ENCODE measurements at regions not wholly inside any gene's neighbourhood (a gene's known extent, or its start where the extent isn't known, plus 50 kb on each side); places are given as distances from the start of the nearest gene placed in this dataset.
"Not testable (repeated sequence)": the region's sequence is repeated elsewhere in the genome, so short reads cannot be mapped to it uniquely, and the experiment has no call there.

DNA sequence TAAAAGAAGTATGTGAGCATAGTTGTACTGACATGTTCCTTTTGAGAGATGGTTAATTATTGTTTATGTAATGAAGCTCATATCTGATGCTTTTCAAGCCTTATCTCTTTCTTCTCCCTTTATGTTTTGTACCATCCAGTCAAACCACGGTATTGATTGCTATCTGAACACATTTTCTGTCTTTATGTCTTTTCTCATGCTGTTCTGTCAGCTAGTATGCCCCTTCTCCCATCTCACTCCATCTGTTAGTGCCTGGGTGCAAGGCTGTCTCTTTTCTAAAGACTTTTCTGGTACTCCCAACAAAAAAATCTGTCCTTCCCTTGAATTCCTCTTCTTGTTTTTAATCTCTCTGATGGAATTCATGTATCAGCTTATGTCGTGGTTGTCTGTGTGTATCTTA is 883.8 kb upstream of the IGFBP7 start:
- no peak for DNase-seq

DNA sequence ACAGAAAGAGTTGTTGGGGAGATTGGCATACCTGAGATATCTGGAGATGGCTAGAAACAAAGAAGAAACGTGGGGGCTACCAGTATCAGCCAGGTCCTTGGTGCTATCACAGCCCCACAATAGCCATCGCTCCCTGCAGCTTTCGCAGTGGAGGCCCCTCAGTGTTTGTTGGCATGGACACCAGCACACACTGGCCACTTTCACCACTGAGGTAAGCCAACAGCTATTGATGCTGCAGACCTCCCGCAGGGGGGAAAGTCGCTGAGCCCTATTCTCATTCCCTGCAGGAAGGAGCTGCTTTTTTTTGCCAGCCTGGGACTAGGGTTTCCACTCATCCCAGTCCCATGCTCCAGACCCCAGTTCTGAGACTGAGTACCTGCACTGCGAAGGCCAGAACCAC is 879.2 kb upstream of the IGFBP7 start:
- no peak for DNase-seq

DNA sequence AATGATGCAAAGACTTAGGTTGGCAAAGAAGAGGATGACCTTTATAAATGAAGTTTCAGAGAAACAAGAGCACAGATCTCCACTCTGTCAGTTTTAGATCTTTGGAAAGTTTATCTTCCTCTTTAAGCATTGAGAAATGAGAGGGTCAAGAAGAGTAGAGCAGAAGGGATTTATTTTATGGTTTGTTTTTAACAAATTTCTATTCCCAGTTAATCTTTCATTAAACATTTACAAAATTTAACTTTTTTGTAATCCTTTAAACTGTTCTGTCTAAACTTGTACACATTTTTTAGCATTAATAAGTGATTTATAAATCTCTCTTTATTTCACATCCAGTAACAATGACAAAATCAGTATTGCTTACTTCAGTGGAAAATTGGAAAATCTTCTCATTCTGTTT is 875.0 kb upstream of the IGFBP7 start:
- DNase-seq = no peak

DNA sequence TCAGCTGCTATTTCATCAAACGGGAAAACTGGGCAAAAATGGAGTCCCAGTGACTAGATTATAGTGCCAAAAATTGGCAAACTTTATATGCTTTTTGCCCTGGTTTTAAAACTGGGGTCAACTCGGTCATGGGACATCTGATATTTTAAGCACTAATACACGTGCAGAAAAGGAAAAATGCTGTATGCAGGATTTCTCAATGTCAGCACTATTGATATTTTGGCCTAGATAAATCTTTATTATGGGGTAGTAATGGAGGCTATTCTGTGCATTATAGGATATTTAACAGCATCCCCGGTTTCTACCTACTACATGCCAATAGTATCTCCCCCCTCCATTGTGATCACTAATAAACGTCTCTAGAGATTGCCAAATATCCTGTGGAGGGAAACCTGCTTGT is 870.9 kb upstream of the IGFBP7 start:
- no peak for DNase-seq

DNA sequence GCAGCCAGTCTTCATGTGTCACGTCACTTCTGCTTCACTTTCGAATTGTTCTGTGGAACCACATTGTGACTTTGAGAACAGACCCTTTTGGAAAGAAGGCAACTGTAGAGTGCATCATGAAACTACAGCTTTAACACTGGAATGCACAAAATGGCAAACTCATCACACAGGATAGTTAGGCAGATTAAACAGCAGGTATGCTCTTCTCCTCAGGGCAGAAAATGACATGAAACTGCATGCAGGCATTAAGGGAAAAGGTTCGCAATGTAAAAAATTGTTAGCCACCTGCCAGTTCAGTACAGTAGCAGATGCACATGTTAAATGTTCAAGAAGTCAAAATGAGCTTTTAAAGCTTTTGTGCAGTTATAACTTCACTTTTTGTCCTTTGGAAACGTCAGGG is 864.6 kb upstream of the IGFBP7 start:
- no peak for DNase-seq

DNA sequence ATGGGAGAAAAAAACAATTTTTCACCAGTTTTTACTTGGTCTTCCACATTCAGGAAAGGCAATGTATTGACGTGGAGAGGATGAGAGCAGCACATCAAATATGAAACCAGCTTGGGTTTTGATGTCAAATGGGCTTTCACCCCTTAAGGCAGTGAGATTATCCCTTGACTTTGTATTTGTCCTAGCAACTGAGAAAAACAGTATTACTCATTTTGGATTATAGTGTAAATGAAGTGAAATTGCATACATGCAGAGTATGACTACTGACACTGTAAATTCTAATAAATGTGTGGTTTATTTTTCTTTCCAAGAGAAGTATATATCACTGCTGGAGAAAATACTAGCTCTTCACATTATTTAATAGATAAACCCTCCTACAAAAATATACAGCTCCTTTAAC is 863.6 kb upstream of the IGFBP7 start:
- DNase-seq = no peak

DNA sequence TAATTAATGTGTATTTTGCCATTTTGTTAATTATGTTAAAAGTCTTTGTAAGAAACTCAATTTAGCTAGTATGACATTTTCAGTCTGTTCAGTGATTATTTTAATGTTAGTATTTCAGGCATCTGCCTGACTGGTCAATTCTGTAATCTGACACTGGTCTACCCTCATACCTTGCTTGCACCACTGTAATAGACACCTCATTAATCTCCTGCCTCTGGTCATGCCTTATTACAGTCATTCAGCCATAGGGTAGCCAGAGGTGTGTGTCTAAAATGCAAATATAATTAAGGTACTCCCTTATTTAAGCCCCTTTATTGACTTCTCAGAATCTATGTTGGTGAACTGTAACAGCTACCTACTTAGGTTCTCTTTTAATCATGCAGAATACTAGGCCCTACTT is 861.1 kb upstream of the IGFBP7 start:
- DNase-seq = no peak

DNA sequence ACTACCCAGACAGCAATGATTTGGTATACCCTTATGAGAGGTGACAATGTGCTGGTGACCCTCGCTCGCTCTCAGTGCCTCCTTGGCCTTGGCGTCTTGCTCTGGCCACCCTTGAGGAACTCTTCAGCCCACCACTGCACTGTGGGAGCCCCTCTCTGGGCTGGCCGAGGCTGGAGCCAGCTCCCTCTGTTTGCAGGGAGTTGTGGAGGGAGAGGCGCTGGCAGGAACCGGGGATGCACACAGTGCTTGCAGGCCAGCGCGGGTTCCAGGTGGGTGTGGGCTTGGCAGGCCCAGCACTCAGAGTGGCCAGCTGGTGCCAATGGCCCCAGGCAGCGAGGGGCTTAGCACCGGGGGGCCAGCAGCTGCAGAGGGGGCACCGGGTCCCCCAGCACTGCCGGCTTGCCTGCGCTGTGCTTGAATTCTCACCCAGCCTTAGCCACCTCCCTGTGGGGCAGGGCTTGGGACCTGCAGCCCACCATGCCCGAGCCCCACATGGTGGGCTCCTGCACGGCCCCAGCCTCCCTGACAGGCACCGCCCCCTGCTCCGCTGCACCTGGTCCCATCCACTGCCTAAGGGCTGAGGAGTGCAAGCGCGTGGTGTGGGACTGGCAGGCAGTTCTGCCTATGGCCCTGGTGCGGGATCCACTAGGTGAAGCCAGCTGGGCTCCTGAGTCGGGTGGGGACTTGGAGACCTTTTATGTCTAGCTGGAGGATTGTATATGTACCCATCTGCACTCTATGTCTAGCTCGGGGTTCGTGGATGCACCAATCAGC is 857.0 kb upstream of the IGFBP7 start:
- no peak for DNase-seq

DNA sequence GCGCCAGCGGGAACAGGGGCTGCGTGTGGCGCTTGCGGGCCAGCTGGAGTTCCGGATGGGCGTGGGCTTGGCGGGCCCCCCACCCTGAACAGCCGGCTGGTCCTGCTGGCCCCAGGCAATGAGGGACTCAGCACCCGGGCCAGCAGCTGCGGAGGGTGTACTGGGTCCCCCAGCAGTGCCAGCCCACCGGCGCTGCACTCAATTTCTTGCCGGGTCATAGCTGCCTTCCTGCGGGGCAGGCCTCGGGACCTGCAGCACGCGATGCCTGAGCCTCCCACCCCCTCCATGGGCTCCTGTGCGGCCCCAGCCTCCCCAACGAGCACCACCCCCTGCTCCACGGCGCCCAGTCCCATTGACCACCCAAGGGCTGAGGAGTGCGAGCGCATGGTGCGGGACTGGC is 855.2 kb upstream of the IGFBP7 start:
- not testable (repeated sequence) for DNase-seq

DNA sequence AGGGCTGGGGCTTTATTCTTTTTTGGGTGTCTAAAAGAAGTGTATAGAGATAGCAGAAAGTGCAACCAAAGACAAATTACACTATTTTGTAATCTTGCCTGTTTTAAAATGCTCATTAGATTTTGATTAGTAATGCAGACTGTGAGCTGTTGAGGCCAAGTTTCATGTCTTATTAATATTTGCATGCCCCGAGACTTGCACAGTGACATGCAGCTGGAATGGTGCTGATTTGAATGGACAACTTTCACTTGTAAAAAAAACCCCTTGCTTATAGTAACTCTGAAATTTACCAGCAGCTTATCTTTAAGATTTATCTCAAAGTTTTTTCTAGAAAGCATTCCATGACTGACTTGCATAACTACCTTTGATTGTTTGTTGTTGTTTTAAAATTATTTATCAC is 835.1 kb upstream of the IGFBP7 start:
- no peak for DNase-seq

DNA sequence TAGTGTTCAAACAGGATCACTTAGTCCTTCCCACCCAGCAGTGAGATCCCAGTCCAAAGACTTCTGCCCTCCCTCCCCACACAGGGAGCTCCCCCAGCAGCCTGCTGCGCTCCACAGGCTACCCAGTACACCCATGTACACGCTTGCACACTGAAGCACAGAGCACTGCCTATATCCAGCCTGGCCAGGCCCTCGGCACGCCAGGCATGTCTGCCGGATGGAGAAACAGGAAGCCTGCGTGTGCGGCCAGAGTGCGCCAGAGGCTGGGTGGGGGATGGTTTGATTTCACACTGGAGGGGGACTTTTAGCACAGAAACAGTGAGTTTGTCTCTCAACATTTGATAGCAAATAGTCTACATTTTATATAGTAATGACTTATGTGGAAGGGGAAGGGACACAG is 833.5 kb upstream of the IGFBP7 start:
- no peak for DNase-seq

DNA sequence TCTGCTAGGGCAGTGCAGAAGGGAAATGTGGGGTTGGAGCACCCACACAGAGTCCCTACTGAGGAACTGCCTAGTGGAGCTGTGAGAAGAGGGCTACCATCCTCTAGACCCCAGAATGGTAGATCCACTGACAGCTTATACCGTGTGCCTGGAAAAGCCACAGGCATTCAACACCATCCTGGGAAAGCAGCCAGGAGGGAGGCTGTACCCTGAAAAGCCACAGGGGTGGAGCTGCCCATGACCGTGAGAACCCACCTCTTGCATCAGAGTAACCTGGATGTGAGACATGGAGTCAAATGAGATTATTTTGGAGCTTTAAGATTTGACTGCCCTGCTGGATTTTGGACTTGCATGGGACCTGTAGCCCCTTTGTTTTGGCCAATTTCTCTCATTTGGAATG is 827.1 kb upstream of the IGFBP7 start:
- not testable (repeated sequence) for DNase-seq

DNA sequence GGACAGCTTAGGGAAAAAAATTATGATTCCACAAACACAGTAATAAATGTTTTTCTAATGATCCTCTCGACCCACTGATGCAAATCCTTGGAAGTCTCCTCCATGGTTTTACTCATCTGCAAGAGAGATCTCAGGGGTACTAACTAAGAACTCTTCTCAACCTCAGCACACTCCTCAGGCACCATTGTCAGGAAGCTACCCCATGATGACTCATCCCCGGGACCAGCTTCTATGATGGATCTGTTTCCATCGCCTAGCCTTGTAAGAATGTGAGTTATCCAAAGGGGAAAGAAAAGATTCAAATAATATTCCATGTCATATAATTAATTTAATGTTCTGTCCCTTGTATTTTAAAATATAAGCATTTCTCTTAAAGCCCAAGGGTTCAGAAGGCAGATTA is 816.1 kb upstream of the IGFBP7 start:
- DNase-seq = no peak

DNA sequence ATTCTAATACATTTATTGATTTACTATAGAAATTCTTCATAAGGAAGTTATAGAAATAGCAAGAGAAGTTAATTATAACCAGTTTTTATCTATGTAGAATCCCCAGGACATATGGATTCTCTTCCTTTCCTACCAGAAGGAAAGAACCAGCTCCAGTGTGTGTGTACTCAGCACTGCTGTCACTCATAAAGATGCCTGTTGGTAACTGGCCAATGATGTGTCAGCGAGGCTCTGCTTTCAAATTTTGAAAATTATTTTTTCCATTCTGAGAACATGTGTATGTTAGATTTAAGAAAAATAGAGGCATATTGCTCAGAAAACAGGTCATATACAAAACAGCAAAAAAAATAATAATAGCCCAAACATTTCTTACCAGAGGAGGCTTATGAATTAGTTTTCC is 814.8 kb upstream of the IGFBP7 start:
- DNase-seq = no peak

DNA sequence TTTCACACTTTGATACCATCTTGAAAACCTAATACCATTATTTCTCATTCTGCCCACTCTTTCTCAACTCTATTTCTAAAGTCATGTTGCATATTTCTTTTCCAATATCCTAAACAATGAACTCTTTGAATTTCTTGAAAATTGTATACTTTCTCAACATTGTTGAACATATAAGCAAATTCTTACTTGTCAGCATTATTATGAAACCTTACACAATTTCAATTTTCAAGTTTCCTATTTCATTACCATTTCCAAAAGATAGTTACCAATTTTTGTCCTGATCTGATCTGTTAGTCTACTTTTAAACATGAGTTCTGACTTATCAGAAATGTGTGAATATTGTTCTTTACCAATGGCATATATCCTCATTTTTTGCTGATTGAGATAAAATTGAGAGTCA is 806.3 kb upstream of the IGFBP7 start:
- DNase-seq = no peak

DNA sequence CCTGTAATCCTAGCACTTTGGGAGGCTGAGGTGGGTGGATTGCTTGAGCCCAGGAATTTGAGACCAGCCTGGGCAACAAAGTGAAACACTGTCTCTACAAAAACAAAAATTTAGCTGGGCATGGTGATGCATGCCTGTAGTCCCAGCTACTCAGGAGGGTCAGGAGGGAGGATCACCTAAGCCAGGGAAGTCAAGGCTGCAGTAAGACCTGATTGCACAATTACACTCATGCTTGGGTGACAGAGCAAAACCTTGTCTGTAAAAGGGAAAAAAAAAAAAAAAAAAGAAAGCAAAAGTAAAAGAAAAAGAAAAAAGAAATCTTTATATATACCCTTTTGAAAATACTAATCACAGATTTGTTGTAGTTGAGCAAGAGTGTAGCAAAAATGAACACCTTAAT is 801.0 kb upstream of the IGFBP7 start:
- DNase-seq = no peak

DNA sequence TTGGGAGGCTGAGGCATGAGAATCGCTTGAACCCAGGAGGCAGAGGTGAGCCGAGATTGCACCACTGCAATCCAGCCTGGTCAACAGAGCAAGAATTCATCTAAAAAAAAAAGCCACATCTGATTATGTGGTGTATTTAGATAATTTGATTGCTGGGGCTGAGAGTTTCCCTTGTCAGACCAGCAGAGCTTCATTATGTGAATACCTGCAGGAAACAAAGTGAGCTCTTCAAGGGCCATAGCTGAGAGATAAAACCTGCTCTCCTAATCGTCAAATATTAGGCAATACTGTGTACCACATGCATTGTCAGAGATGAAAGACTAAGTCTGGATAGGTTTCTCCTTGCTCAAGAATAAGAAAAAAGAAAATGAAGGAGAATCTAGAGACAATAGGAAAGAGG is 800.0 kb upstream of the IGFBP7 start:
- DNase-seq = no peak

DNA sequence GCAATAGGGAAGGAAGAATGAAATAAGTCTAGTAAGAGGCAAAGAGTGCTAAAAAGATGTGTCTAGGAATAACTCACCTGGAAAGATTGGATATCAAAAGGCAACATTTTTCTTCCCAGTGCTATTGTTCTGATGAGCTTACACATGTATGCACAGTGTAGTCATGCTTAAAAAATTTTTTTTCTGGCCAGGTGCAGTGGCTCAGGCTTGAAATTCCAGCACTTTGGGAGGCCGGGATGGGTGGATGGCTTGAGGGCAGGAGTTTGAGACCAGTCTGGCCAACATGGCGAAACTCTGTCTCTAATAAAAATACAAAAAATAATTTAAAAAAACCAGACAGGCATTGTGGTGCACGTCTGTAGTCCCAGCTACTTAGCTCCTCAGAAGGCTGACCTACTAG is 795.8 kb upstream of the IGFBP7 start:
- DNase-seq = no peak

DNA sequence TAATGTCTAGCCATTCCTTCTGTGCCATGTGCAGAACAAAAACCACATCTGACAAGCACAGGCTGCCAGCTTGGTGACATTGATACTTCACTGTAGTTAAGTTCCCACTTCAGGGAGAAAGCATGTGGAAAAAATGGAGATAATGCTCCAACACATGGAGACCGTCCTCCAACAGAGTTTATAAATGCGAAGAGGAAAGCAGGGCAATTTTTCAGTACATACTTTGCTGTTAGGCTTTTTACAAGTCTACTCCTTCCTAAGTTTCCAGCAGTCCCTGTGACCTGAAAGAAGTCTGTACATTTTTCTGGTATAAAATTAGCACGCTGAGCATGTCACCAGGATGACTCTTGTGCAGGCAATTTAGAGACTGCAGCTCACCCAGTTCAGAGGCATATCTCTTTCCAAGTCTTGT is 766.9 kb upstream of the IGFBP7 start:
- DNase-seq = no peak

DNA sequence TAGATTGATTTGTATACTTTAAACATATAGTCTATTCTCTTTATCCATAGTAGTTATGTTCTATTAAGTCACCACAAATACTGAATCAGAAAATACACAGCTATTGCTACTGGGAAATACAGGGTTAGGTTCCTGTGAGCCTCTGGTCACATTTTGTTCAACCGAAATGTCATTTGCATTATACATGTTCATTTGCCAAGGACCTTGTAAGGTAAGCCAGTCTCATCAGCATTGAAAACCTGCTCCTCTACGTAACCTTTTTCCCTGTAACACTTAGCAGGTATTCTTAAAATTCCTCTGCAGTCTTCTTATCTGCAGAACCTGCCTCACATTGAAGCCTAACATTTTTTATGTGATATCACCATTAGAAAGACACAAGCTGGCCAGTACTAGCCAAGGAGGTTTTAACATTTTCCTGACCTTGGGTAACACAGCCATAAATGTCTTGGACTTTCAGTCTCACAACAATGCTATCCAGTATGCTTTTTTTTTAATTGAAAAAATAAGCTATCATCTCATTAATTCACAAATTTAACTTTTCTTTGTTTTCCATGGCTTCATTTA is 765.7 kb upstream of the IGFBP7 start:
- no peak for DNase-seq

DNA sequence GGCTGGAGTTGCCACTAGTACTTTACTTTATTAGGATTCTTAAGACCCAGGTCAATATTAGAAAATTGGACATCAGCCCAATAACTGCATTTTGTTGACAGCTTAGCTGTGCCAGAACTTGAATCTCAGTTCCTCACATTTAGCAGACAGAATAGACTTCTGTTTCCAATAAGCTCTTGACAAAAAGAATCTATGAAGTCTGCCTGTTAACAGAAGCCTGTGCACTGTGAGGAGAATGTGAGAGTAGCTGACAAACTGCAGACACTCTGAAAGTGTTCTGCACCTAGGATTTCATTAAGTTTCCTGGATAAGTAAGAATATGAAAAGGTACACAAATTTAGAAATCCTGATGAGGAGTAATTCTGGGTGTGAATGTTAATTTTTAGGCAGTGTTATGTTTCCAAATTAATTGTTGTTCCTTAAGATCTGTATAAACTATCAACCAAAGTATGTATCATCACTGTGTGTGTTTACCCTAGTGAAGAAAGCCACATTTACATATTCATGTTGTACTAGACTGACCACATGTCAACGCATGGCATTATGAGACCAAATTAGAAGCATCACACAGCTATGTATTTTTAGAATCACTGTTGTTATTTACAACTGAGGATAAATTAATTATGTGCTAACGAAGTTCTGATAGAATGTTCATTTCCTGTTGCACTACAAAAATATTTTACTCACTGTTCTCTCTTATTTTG is 756.4 kb upstream of the IGFBP7 start:
- DNase-seq = no peak

DNA sequence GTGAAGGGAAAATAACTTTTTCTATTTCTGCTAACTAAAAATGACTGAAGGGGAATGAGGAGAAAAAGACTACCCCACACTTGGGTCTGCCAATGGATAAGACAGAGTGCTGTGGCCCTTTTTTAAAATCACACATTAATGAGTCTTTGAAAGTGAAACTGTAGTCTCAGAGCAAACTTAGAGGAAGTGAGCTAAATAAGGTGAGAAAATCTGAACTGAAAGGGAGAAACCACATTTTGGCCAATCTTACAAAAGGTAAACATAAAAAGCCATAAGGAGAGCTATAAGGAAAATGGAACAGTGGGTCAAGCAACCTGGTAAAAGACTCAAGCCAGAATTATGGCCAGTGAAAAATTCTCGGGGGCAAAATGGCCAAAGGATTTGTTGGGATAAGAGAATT is 755.1 kb upstream of the IGFBP7 start:
- DNase-seq = no peak

DNA sequence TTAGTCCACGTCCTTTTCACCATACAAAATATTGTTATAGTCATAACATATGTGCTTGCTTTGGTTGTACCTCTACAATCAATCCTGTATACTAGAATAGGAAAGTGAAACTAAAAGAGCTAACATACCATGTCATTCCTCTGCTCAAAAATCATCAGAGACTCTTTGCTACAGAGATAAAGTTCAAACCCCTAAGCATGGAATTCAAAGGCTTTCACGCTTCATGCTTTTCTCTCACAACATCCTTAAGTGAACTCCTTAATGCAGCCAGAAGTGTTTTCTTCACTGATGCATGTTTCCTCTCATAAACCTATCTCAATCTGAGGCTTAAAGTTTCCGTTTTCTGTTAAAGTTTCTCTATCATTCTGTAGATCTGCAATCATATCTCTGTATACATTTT is 744.6 kb upstream of the IGFBP7 start:
- DNase-seq = no peak

DNA sequence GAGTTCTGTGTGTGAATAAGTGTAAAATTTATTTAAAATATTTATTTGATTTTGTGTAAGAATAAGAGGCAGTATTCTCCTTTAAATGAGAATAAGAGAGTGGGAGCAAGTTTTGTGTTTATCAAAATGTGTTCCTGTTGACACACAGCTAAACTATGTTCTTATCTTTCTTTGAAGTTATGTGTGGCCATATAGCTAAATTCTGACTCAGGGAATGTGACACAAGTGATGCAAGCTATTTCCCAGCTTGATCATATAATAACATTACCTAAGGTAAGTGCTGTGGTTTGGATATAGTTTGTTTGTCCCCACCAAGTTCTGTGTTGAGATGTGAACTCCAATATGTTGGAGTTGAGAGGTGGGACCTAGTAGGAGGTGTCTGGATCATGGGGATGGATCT is 740.0 kb upstream of the IGFBP7 start:
- DNase-seq = no peak

DNA sequence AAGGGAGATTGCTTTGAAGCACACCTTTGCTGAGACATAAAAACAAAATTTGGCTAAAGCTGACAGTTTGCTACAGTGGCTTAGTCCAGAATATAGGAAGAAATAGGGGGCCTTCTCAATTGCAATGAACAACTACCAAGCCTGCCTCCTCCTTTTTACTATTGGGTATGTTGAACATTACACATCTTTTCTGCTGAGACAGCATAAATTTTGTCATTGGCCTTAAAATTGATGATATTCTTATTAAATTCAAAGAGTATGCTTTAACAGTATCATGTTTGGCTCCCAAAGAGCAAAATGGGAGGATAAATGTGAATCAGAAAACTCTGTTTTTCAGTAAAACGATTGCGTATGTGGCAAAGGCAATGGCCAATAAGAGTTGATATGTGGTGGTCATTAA is 721.9 kb upstream of the IGFBP7 start:
- no peak for DNase-seq
